ENCODE measurements at regions not wholly inside any gene's neighbourhood (a gene's known extent, or its start where the extent isn't known, plus 50 kb on each side); places are given as distances from the start of the nearest gene placed in this dataset.

- TF ChIP-seq EZH2 (IDR thresholded peaks at IDR 0.05; ENCODE audit: low read depth, unreplicated experiment): no peak
- no peak for TF ChIP-seq POLR2AphosphoS5 (IDR thresholded peaks at IDR 0.05; ENCODE audit: low read depth)
- TF ChIP-seq, protein P1, sequence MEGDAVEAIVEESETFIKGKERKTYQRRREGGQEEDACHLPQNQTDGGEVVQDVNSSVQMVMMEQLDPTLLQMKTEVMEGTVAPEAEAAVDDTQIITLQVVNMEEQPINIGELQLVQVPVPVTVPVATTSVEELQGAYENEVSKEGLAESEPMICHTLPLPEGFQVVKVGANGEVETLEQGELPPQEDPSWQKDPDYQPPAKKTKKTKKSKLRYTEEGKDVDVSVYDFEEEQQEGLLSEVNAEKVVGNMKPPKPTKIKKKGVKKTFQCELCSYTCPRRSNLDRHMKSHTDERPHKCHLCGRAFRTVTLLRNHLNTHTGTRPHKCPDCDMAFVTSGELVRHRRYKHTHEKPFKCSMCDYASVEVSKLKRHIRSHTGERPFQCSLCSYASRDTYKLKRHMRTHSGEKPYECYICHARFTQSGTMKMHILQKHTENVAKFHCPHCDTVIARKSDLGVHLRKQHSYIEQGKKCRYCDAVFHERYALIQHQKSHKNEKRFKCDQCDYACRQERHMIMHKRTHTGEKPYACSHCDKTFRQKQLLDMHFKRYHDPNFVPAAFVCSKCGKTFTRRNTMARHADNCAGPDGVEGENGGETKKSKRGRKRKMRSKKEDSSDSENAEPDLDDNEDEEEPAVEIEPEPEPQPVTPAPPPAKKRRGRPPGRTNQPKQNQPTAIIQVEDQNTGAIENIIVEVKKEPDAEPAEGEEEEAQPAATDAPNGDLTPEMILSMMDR (conservative IDR thresholded peaks at IDR 0.05; ENCODE audit: low read depth in 2 of 2): no peak
- TF ChIP-seq EZH2phosphoT487 (IDR thresholded peaks at IDR 0.05; ENCODE audit: unreplicated experiment): no peak
- TF ChIP-seq STAT1 (IDR thresholded peaks at IDR 0.05; ENCODE audit: unreplicated experiment): no peak
- TF ChIP-seq REST (IDR thresholded peaks at IDR 0.05; ENCODE audit: unreplicated experiment): no peak
- TF ChIP-seq, protein P2, sequence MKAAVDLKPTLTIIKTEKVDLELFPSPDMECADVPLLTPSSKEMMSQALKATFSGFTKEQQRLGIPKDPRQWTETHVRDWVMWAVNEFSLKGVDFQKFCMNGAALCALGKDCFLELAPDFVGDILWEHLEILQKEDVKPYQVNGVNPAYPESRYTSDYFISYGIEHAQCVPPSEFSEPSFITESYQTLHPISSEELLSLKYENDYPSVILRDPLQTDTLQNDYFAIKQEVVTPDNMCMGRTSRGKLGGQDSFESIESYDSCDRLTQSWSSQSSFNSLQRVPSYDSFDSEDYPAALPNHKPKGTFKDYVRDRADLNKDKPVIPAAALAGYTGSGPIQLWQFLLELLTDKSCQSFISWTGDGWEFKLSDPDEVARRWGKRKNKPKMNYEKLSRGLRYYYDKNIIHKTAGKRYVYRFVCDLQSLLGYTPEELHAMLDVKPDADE (IDR thresholded peaks at IDR 0.05): no peak
- no peak for TF ChIP-seq ZNF114 (CRISPR knock-in tag; IDR thresholded peaks at IDR 0.05)
- no peak for TF ChIP-seq ZNF331 (CRISPR knock-in tag; IDR thresholded peaks at IDR 0.05; ENCODE audit: low read depth)
- no peak for TF ChIP-seq CREB1 (CRISPR knock-in tag; IDR thresholded peaks at IDR 0.05; ENCODE audit: low read depth)
- TF ChIP-seq NANOG (IDR thresholded peaks at IDR 0.05; ENCODE audit: borderline replicate concordance): no peak
- no peak for TF ChIP-seq JUNB (IDR thresholded peaks at IDR 0.05; ENCODE audit: unreplicated experiment)
- TF ChIP-seq, protein P3, sequence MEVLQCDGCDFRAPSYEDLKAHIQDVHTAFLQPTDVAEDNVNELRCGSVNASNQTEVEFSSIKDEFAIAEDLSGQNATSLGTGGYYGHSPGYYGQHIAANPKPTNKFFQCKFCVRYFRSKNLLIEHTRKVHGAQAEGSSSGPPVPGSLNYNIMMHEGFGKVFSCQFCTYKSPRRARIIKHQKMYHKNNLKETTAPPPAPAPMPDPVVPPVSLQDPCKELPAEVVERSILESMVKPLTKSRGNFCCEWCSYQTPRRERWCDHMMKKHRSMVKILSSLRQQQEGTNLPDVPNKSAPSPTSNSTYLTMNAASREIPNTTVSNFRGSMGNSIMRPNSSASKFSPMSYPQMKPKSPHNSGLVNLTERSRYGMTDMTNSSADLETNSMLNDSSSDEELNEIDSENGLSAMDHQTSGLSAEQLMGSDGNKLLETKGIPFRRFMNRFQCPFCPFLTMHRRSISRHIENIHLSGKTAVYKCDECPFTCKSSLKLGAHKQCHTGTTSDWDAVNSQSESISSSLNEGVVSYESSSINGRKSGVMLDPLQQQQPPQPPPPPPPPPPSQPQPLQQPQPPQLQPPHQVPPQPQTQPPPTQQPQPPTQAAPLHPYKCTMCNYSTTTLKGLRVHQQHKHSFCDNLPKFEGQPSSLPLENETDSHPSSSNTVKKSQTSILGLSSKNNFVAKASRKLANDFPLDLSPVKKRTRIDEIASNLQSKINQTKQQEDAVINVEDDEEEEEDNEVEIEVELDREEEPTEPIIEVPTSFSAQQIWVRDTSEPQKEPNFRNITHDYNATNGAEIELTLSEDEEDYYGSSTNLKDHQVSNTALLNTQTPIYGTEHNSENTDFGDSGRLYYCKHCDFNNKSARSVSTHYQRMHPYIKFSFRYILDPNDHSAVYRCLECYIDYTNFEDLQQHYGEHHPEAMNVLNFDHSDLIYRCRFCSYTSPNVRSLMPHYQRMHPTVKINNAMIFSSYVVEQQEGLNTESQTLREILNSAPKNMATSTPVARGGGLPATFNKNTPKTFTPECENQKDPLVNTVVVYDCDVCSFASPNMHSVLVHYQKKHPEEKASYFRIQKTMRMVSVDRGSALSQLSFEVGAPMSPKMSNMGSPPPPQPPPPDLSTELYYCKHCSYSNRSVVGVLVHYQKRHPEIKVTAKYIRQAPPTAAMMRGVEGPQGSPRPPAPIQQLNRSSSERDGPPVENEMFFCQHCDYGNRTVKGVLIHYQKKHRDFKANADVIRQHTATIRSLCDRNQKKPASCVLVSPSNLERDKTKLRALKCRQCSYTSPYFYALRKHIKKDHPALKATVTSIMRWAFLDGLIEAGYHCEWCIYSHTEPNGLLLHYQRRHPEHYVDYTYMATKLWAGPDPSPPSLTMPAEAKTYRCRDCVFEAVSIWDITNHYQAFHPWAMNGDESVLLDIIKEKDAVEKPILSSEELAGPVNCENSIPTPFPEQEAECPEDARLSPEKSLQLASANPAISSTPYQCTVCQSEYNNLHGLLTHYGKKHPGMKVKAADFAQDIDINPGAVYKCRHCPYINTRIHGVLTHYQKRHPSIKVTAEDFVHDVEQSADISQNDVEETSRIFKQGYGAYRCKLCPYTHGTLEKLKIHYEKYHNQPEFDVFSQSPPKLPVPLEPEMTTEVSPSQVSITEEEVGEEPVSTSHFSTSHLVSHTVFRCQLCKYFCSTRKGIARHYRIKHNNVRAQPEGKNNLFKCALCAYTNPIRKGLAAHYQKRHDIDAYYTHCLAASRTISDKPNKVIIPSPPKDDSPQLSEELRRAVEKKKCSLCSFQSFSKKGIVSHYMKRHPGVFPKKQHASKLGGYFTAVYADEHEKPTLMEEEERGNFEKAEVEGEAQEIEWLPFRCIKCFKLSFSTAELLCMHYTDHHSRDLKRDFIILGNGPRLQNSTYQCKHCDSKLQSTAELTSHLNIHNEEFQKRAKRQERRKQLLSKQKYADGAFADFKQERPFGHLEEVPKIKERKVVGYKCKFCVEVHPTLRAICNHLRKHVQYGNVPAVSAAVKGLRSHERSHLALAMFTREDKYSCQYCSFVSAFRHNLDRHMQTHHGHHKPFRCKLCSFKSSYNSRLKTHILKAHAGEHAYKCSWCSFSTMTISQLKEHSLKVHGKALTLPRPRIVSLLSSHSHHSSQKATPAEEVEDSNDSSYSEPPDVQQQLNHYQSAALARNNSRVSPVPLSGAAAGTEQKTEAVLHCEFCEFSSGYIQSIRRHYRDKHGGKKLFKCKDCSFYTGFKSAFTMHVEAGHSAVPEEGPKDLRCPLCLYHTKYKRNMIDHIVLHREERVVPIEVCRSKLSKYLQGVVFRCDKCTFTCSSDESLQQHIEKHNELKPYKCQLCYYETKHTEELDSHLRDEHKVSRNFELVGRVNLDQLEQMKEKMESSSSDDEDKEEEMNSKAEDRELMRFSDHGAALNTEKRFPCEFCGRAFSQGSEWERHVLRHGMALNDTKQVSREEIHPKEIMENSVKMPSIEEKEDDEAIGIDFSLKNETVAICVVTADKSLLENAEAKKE (CRISPR knock-in tag; IDR thresholded peaks at IDR 0.05): no peak
Measured at GRCh38 chr10:2207246-2207922, 470.1 kb upstream of the ADARB2 start.
